NCI-H2107 (cell line): ENCODE measurements at regions not wholly inside any gene's neighbourhood (a gene's known extent, or its start where the extent isn't known, plus 50 kb on each side); places are given as distances from the start of the nearest gene placed in this dataset.

ENCODE experiments used
- DNase-seq: peaks from one replicate; lab custom pipeline; 2025; lab: John Stamatoyannopoulos, UW

DNA sequence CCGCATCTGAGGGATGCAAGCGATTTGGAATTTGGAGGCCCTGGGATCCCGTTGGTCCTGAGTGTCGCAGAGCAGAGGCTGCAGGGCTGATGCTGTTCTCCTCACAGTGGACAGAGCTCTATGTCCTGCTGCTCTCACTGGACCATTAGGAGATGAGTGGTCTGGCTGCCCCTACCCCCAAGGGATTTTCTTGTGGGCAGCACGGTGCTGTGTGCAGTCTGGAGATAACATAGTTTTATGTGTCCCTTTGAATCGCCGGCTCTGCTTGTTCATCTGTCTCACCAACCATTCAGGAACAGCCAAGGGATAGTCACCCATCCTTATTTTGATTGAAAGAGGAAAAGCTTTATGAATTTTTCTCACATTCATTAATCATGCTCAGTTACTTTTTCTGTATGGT is 49.9 kb downstream of the CHRM3 start:
- no peak for DNase-seq

DNA sequence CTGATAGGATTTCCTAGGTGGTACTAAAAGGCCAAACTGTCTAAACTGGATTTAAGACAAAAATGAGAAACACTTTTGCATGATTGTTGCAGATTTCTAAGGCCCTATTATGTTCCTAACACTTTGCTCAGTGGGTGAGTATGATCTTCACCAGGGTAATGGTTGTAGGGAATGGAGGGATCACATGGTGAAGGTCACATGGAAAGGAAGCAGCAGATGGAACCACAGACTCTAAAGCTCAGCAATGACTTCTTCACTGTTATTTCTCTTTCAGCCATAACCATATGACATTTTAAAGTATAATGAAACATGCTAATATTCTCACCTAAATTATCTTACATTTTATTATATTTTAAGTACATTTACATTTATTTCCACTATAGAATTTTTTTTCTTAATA is 51.5 kb downstream of the CHRM3 start:
- no peak for DNase-seq

DNA sequence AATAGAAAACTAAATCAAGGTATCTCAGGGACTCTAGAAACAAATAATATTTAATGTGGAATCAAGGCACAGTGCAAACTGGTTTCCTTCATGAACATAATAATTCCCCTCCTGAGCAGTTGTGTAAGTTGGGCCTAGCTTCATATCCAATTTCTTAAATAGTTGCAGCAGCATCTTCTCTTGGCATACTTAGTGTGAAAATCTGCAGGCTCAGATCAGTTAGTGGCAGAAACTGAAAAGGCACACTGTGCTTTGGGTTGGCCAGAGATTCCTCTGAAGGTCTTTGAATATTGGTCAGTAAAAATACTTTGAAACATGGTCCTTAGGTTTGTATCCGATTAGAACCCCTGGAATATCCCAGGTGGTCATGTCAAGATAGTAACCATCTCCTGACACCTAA is 52.5 kb downstream of the CHRM3 start:
- no peak for DNase-seq

DNA sequence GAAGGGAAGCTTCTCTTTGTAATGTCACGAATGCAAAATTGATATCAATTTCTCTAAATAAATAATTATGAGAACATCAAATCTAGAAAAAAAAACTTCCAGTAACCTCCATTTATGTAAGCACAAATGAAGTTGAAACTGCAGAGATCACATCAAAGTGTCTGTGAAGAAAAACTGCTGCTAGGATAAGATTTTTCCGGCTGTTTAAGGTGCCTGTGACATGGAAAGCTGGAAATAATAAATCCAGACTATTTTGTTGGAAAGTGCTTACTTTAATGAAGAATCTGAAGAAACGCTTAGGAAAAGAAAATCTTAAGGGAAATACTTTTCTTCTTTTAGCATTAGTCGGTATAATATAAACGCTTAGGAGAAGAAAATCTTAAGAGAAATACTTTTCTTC is 57.0 kb downstream of the CHRM3 start:
- no peak for DNase-seq

DNA sequence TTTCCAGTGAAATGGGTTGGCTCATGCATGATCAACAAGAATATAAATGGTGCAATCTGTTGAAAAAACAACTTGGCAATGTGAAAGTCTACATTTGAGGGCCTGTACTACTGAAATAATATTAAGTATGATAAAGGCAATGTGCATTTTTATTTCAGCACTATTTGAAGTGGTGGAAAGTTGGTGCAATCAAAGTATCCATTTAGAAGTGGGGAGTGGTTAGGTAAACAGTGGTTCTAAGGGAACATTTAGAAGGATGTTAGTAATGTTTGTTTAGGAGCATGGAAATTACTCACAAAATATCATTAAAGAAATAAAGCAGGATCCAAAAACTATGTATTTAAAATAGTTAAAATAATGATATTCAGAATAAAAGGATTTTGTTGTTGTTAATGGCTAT is 60.2 kb downstream of the CHRM3 start:
- no peak for DNase-seq

DNA sequence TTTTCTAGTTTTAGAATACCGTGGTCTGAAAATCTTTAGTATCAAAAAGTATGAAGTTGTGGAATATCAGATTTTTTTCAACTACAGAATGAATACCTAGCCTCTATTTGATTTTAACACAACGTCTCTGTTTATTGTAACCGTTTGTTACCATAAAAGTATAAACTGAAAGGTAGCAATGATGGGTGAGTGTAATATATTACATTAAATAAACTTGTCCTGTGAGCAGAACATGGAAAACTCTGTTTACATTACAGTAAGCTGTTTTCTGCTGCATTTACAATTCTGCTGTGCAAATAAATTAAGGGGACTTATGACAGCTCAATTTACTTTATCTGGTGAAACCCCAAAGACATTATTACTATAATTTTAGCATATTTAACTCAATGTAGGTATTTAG is 62.5 kb downstream of the CHRM3 start:
- no peak for DNase-seq

DNA sequence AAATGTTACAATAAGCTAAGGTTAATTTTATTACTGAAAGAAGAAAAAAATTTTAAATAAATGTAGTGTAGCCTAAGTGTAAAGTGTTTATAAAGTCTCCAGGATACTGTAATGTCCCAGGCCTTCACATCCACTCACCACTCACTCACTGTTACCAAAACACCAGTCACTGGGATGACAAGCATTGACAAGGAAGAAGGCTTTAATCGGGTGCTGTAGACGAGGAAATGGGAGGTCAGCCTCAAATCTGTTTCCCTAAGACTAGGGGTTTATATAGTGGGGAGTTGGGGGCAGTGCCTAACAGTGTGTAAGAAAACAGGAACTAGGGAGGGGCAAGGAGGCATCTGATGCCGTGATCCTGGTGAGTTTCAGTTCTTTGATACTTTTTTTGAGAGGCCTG is 69.4 kb downstream of the CHRM3 start:
- no peak for DNase-seq

DNA sequence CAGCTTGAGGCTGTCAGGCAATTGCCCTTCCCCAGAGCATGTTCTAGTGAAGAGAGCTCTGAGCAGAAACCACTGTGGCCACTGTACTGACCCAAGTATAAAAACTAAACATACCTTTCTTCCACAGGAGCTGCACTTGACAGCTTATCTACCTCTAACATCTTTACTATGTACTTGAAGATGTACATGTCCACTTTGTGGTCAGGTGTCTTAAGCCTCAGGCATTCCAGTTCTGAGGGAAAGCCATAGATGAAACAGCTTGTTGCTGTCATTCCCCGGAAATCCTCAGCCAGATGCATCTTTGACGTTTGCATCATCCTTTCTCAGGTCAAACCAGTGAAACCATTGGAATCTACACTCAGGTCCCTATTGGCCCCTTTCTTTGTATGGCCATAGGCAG is 70.4 kb downstream of the CHRM3 start:
- DNase-seq = no peak

DNA sequence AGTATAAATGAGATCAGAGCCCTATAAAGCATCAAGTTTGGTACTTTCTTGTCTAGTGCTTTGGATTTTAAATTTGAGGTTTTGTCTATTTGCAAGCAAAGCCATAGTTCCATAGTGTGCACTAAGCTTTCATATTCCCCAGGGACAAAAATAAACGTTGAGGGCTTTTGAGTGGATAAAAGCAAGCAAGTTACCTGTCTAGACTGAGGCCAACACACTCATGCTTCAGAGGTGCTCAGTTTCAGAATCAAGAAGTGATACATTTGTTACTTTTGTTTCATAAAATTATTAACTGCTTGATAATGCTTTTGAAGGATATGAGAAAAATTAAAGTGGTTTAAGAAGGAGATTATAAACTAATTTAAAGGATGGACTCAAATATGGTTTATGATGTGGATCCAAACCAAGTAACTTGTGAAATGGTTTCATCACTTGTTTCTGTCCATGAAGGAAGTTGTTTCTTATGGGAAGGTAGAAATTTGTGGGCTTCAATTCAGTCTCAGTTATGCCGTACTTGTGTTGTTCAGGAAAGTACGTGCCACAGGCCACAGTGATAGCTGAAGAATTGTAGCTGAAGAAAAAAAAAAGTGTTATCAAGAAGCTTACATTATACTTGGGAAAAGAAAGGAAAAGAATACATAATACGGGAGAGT is 71.2 kb downstream of the CHRM3 start:
- no peak for DNase-seq

DNA sequence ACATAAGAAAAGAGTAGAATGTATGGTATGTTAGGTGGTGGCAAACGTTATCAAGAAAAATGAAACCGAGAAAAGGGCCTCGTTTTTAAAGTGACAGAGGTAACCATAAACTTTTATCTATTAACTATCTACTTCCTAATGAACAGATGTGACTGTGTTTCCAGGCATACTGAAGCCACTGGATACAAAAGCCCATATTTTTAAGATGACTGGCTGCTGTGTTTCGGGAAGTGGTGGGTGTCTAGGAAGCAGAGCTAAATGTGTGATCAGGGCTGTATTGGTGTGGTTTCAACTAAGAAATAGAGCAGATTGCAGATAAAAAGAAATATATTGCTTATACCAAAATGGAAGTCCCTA is 71.8 kb downstream of the CHRM3 start:
- no peak for DNase-seq

DNA sequence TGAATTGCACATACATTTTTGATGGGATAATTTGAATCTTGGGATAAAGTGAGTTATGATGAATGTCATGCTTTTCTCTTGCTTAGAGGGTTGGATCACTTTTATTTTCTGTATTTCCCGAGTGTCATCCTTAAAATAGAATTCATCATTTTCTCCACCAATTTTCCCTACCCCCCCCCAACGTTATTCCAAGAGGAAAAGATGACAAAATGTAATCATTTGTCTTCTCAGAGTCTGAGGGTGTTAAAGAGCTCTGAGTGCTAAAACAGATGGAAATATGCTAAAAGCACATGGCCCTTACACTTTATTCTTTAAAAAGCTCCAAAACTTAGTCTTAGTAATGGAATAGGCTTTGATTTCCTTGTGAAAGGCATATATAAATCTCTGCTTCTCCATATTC is 81.4 kb downstream of the CHRM3 start:
- DNase-seq = no peak

DNA sequence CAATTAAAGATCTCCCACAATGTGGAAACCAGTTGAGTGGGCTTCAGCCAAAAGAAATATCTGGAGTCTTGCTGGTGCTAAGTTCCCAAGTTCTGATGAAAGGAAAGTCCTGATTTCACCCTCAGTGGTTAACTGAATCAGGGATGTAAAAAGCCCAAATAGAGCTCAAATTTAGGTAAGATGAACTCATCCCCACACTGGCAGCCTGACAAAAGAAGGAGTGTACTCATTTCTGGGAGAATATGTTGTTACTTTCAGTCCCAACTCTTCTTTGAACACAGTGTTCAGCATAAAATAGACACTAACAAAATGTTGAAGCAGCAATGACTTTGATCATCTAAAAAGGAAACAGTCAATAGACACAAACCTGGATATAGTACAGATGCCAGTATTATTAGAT is 91.7 kb downstream of the CHRM3 start:
- no peak for DNase-seq

DNA sequence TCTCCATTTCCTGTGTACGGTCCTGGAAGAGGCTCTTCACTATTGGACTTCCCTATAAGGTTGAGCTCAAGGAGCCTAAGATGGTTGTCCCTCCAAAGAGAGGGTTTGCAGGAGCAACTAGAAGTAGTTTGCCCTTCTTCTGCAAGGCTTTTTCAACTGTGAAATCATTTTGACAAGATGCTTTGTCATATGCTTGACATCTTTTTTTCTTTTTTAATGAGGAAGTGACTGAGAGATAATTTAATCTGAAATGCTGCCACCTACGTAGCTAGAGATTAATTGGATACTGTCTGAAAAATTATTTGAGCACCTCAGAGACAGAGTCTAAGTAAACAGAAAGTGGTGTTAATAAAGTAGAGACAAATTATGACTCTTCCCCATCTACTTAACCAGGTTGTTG is 97.0 kb downstream of the CHRM3 start:
- no peak for DNase-seq

DNA sequence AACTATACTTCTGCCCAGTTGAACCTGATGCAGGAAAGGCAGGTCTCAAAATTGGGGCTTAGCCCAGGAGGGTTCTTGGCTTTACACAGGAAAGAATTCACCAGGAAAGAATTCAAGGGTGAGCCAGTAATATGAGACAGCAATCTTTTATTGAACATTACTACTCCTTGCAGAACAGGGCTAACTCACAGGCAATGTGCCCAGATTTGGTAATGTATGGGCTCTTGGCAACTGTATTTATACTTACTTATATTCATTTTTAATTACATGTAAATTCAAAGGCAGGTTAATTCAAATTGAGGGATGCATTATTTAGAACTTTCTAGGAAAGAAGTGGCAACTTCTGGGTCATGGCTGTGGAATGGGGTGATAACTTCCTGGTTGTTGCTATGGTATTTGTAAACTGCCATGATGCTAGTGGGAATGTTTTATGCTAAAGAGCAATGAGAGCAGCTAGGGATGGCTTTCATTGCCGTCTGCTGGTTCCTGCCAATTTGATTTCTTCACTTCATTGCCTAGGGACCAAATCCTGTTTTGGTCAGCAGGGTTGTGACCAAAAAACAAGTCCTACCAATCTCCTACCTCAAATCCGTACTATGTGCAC is 107.5 kb downstream of the CHRM3 start:
- no peak for DNase-seq

DNA sequence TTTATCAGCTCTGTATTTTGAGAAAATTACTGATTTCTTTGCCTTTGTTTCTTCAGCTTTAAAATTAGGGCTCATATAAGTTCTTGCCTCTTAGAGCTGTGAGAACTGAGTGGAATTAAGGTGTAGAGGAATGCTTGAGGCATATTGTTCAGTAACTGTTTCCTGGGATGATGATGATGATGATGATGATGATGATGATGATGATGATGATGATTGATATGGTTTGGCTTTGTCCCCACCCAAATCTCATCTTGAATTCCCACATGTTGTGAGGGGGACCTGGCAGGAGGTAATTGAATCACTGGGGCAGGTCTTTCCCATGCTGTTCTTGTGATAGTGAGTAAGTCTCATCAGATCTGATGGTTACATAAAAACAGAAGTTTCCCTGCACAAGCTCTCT is 118.7 kb downstream of the CHRM3 start:
- DNase-seq = no peak

DNA sequence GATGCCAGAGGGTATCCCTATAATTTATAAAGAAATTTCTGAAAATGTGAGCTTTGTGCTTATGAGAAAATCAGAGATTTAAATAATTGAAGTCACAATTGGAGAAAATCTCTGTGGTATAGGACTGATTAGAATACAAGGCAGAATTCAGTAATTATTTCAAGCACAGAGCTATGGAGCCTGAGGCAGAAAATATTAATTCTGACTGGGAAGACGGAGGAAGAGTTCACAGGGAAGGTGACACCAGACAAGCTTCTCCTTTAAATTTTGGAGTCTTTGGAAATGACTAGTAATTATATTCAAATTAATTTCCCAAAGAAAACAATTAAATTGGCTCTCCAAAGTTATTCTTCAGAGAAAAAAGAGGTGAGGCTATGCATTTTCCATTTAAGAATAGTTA is 121.5 kb downstream of the CHRM3 start:
- no peak for DNase-seq

DNA sequence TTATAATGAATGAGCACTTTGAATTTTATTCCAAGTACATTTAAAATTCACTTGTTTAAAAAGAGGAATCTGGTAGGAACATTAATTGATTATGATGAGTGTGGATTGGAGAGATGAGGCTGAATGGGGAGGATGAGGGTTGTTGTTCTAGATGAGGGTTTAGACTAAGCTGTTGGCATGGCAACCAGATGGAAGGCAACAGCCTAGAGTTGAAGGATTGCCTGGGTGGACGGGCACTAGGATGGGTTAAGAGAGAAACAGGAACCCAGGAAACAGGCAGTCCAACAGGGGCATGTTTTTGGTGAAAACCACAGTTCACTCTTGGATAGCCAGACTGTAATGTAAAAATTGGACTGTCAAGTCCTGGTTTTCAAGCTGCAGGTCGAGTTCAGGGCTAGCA is 125.5 kb downstream of the CHRM3 start:
- no peak for DNase-seq

DNA sequence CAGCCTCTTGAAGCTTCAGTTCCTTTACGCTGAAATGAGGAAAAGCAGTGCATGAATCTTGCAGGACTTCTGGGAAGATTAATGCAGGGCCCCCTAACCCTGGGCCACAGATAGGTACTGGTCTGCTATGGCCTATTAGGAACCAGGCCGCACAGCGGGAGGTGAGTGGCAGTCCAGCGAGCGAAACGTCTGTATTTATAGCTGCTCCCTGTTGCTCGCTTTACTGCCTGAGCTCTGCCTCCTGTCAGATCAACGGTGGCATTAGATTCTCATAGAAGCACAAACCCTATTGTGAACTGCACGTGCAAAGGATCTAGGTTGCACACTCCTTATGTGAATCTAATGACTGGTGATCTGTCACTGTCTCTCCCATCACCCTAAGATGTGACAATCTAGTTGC is 130.2 kb downstream of the CHRM3 start:
- no peak for DNase-seq

DNA sequence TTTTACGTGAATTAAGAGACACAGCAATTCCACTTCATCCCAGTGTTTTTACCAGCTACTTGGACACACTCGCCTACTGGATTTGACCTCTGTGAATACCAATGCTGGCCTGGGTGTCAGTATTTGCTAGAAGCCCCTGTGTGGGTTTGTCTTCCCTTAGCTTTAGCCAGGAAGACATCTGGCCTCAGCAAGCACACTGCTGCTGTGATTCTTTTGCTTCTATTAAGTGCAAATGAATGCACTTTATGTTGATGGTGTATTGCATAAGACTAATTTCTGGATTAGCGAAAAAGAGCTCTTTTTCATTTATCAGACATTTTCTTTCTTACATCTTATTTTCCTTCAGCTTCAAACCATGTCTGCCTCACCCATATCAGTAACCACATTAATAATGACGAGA is 140.0 kb downstream of the CHRM3 start:
- no peak for DNase-seq

DNA sequence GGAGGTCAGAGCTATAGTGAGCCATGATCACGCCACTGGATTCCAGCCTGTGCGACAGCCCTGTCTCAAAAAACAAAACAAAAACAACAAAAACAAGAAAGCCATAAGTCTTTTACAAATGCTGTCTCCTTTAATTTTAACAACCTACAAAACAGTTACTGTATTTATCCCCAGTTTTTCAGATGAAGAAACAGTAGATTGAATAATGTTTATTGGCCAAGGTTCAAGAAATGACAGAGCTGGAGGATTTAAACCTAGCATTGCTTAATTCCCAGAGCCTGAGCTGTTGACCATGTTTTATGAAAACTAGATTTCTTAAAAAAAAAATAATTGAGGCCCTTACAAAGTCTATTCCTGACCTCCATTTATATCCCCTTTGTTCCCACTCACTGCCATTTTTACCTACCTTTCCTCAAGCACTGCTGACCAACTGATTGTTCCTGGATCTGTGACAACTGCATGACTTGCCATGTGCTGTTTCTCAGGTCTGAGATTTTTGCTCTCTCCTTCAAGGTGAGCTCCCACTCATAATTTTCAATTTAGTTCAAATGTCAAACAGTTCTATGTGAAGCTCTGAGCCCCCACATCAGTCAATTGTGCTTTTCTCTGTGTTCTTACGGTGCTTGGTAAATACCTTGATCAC is 140.8 kb downstream of the CHRM3 start:
- no peak for DNase-seq

DNA sequence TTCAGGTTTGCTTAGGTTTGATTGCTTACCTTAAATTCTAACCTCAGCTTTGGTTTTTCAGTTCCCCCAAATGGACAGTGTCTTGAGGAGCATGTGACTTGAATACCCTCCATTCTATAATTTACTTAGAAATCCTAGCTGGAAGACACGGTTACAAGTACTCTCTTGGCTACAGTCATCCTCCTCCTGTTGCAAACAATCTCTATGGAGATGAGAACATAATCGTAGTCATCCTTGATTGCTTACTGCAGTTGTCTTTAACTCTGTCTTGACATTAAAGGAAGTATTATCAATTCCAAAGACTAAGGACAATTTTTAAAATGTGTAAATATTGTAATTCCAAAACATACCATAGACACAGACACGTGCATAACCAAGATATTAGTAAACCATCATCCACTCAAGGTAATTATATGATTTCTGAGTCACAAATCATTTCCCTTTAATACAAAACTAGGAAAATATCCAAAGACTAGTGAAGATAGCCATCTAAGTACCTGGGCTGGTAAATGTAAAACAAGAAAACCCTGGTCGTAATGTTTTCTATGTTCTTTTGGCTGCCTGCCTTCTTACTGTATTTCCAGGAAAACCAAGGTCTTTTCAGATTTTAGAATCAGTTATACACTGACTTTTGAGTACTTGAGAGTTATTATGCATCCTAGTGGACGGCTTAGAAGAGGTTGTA is 149.9 kb downstream of the CHRM3 start:
- DNase-seq = no peak

DNA sequence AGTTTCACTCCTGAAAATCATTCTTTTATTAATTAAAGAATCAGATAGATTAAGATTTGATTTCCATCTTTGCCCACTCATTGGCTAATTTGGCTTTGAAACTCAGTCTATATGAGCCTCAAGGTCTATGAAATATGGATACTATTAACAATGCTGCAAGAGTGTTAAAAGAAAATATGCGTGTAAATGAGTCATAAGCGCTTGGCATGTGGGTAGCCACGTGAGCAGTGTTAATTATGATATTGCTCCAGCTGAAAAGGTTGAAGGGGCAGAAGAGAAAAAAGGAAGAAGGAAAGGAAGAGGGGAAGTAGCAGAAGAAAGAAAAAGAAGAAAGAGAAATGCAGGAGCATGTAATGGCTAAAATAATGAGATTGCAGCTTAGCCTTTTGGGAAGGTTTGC is 151.4 kb downstream of the CHRM3 start:
- DNase-seq = no peak

DNA sequence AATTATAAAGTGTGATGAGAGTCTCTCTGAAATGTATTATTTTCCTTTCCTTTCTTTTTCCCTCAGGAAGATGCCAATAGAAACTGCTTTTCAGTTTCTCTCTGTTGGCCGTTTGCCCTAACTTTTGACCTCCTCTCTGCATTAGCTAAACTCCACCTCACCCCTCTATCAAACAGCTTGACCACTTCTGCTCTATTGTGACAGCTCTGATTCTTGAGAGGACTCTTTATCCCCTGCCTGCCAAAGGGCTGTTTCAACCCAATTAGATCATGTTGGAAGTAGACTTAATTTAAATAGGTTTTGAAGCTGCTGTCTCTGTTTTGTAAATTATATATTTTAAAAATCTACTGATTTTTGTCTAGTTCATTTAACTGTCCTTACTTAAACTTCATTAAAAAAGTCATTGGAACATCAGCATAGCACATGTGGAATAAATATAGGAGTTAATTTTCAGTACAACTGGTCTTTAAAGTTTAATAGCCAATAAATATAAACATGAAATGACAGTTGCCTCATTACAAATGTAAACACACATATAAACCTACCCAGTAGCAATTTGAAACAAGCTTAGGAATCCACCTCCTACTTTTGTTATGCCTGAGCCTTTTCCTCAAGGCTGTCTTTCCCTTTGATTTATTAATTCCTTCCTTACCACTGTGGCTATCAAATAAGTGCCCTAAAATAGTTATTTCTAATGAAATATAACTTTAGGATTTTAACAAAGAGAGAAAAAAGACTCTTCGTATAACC is 152.0 kb downstream of the CHRM3 start:
- no peak for DNase-seq
